Calu3 (cell line): ENCODE measurements at regions not wholly inside any gene's neighbourhood (a gene's known extent, or its start where the extent isn't known, plus 50 kb on each side); places are given as distances from the start of the nearest gene placed in this dataset.

Experiments used
- BruUV-seq: library from RNA; stranded (reverse); fragments of 400-500 nt; replicated peaks from 2 replicates; lab custom pipeline; 2021; lab: Mats Ljungman, UMichigan
- CTCF ChIA-PET: fragments of 300-600 bp; sonication (Branson Sonifier 250); formaldehyde crosslinking; loops from one replicate; lab custom pipeline; 2022; ENCODE audit warnings: antibody characterized with exemption; lab: Charles Lee
- DNase-seq: peaks from one replicate; pipeline ENCODE4 v3.0.0; 2022
- H3K27ac Mint-ChIP-seq: one replicate; pipeline ENCODE4 v1.8.0; 2022; ENCODE audit warnings: mixed read lengths; ENCODE audit not compliant: unreplicated experiment
- H3K27me3 Mint-ChIP-seq: one replicate; pipeline ENCODE4 v1.8.0; 2022; ENCODE audit warnings: mixed read lengths; ENCODE audit not compliant: unreplicated experiment
- H3K36me3 Mint-ChIP-seq: one replicate; pipeline ENCODE4 v1.8.0; 2022; ENCODE audit warnings: mild to moderate bottlenecking, moderate library complexity, mixed read lengths; ENCODE audit not compliant: insufficient read depth, unreplicated experiment
- H3K4me1 Mint-ChIP-seq: one replicate; pipeline ENCODE4 v1.8.0; 2022; ENCODE audit warnings: mild to moderate bottlenecking, low read depth, mixed read lengths; ENCODE audit not compliant: unreplicated experiment
- H3K4me3 Mint-ChIP-seq: one replicate; pipeline ENCODE4 v1.8.0; 2022; ENCODE audit warnings: mild to moderate bottlenecking, low read depth, moderate library complexity, mixed read lengths; ENCODE audit not compliant: unreplicated experiment
- H3K9me3 Mint-ChIP-seq: one replicate; pipeline ENCODE4 v1.8.0; 2022; ENCODE audit warnings: low read depth, mixed read lengths; ENCODE audit not compliant: unreplicated experiment
- intact Hi-C: fragments of 100-400 bp; cut with micrococcal nuclease; formaldehyde crosslinking; loops from one replicate; pipeline ENCODE4 v1.10.0; 2022; ENCODE audit not compliant: unreplicated experiment
- TF ChIP-seq, protein P1 (sequence below): fragments of 200-600 bp; IDR thresholded peaks from one replicate; pipeline ENCODE4 v1.8.0; 2022; ENCODE audit warnings: antibody characterized with exemption; ENCODE audit not compliant: unreplicated experiment

DNA sequence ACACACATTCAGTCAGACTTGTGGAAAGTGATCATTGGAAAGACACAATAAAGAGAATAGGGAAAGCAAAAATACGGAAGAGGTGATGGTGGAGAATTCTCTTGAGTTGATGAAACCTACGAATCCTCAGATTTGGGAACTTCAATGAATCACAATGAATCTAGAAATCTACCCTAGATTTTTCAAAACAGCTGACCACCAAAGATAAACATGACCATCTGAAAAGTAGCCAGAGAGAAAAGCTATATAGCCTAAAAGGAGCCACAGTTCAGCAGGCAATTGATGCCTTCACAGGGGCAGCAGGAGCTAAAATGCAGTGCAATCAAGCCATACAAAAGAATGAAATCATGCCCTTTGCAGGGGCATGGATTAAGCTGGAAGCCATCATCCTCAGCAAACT lies 170.6 kb upstream of the RUNX1 start:
- Mint-ChIP-seq H3K4me3 (no peak overlapping the region), H3K27ac (peak overlapping the region; percentile 95), H3K9me3 (no peaks in the 10 kb centered on the region), H3K36me3 (no peaks in the 10 kb centered on the region), H3K4me1 (peaks cover 49% of the 10 kb centered on the region), H3K27me3 (no peaks in the 10 kb centered on the region)
- CTCF ChIA-PET = no interaction called here
- TF ChIP-seq, protein P1, sequence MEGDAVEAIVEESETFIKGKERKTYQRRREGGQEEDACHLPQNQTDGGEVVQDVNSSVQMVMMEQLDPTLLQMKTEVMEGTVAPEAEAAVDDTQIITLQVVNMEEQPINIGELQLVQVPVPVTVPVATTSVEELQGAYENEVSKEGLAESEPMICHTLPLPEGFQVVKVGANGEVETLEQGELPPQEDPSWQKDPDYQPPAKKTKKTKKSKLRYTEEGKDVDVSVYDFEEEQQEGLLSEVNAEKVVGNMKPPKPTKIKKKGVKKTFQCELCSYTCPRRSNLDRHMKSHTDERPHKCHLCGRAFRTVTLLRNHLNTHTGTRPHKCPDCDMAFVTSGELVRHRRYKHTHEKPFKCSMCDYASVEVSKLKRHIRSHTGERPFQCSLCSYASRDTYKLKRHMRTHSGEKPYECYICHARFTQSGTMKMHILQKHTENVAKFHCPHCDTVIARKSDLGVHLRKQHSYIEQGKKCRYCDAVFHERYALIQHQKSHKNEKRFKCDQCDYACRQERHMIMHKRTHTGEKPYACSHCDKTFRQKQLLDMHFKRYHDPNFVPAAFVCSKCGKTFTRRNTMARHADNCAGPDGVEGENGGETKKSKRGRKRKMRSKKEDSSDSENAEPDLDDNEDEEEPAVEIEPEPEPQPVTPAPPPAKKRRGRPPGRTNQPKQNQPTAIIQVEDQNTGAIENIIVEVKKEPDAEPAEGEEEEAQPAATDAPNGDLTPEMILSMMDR = no peak
- BruUV-seq = no TSS peak
- intact Hi-C loops = loop anchor here (5.0 to 10.0 kb wide), 3 partner anchors 38 to 325 kb away; no protein-coding TSS in a partner anchor
- no peak for DNase-seq

DNA sequence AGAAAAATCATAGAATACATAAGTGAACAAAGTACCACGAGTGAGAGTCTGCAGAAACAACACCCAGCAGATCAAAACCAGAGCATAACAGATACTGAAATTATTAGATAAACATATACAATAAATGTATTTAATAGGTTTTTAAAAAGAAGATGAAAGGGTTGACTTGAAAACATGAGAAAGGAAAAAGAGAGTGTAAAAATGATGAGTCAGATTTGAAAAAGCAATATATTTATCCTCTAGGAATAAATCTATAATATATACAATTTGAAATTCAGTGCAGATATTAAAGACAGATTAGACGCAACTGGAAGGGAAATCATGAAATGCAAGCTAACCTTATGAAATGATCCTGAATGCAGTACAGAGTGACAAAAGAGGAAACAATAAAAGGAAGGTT lies 170.2 kb upstream of the RUNX1 start:
- TF ChIP-seq, protein P1 = no peak
- Mint-ChIP-seq H3K27ac (peak overlapping the region; percentile 95), H3K27me3 (no peaks in the 10 kb centered on the region), H3K36me3 (no peaks in the 10 kb centered on the region), H3K4me1 (peaks cover 49% of the 10 kb centered on the region), H3K4me3 (no peak overlapping the region), H3K9me3 (no peaks in the 10 kb centered on the region)
- DNase-seq = no peak
- CTCF ChIA-PET = no interaction called here
- intact Hi-C loops = loop anchor here (5.0 to 10.0 kb wide), 2 partner anchors 167 to 324 kb away; no protein-coding TSS in a partner anchor
- BruUV-seq = no TSS peak

GRCh38 chr21:35217504-35218060 lies 168.5 kb upstream of the RUNX1 start:
- Mint-ChIP-seq H3K27me3 (no peaks in the 10 kb centered on the region), H3K27ac (peak overlapping the region; percentile 95), H3K36me3 (no peaks in the 10 kb centered on the region), H3K4me3 (no peak overlapping the region), H3K9me3 (peaks cover 6% of the 10 kb centered on the region), H3K4me1 (peaks cover 46% of the 10 kb centered on the region)
- CTCF ChIA-PET = interaction anchor here (1.3 kb wide), 1 partner anchor 79 kb away, joined by 4 read pairs; no protein-coding TSS in a partner anchor
- BruUV-seq = no TSS peak
- DNase-seq = peak; percentile 79
- intact Hi-C loops = loop anchor here (1.0 to 10.0 kb wide), 4 partner anchors 78 to 323 kb away; no protein-coding TSS in a partner anchor
- TF ChIP-seq, protein P1 = no peak

DNA sequence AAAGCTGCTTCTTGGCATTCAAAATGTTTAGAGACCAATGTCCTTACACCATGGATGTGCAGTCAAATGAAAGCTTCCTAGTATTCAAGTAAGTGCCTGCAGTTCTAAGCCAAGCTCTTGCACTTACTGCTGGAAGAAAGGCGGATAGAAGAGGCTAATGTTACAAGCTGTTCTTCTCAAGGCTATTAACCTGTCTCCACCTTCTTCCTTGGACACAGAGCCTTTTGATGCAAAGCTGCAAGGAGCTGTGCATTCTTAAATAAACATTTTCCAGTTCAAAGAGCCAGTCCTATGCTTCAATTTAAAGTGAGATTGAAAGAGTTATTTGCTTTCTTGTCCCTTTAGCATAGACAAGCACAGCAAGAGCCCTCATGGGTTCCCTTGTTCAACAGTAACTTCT lies 167.9 kb upstream of the RUNX1 start:
- Mint-ChIP-seq H3K27ac (peak overlapping the region; percentile 95), H3K27me3 (no peaks in the 10 kb centered on the region), H3K4me1 (peaks cover 40% of the 10 kb centered on the region), H3K4me3 (no peak overlapping the region), H3K9me3 (peaks cover 6% of the 10 kb centered on the region), H3K36me3 (no peaks in the 10 kb centered on the region)
- TF ChIP-seq, protein P1 = no peak
- no peak for DNase-seq
- no TSS peak for BruUV-seq
- CTCF ChIA-PET = no interaction called here
- intact Hi-C loops = loop anchor here (1.0 to 10.0 kb wide), 4 partner anchors 78 to 322 kb away; no protein-coding TSS in a partner anchor
